ENCODE measurements at regions not wholly inside any gene's neighbourhood (a gene's known extent, or its start where the extent isn't known, plus 50 kb on each side); places are given as distances from the start of the nearest gene placed in this dataset.
"Not testable (repeated sequence)": the region's sequence is repeated elsewhere in the genome, so short reads cannot be mapped to it uniquely, and the experiment has no call there.

DNA sequence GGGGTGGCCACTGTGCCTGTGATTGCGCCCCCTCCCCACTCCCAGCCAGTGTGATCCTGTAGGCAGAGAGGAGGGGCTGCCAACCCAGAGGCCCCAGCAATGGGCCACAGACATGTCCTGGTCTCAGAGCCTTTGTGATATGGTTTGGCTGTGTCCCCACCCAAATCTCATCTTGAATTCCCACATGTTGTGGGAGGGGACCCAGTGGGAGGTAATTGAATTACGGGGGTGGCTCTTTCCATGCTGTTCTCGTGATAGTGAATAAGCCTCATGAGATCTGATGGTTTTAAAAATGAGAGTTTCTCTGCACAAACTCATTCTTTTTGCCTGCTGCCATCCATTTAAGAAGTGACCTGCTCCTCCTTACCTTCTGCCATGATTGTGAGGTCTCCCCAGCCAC lies 56.8 kb upstream of the ZNF469 start:
- DNase-seq = no peak

DNA sequence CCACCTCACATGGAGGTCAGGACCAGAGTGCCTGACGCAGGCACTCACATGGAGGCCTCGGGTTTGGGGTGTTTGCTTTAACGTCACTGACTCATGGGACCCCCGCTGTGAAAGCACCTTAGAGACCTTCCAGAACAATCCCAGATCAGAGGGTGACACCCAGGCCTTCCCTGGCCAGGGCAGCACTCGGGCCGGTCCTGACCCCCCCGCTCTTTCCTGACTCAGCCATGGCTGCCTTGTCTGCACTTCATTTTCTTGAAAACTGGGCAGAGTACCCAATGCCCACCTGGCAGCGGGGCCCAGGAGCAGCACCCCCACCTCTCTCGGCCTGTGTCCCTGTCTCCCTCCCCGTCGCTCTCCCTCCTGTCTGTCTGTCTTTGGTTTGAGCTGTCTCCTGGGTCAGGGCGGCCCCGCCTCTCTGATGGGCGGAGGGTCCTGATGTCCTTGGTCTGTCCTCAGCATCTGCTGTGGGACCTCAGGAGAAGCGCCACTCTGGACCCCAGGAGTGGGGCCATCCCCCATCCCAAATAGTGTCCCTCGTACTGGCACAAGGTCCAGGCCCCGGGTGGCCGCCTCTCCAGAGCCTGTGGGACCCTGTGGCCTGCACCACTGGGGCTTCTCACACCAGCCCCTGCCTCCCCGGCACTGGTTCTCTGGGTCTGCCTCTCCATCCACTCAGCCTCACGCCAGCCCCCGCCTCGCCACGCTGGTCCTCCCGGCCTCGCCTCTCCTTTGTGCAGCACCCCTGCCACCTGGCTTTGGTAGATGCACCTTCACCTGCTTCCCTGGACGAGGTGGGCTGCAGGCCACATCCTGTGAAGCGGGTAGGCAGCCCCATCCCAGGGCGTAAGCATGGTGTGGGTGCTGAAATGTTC lies 55.9 kb upstream of the ZNF469 start:
- no peak for DNase-seq

DNA sequence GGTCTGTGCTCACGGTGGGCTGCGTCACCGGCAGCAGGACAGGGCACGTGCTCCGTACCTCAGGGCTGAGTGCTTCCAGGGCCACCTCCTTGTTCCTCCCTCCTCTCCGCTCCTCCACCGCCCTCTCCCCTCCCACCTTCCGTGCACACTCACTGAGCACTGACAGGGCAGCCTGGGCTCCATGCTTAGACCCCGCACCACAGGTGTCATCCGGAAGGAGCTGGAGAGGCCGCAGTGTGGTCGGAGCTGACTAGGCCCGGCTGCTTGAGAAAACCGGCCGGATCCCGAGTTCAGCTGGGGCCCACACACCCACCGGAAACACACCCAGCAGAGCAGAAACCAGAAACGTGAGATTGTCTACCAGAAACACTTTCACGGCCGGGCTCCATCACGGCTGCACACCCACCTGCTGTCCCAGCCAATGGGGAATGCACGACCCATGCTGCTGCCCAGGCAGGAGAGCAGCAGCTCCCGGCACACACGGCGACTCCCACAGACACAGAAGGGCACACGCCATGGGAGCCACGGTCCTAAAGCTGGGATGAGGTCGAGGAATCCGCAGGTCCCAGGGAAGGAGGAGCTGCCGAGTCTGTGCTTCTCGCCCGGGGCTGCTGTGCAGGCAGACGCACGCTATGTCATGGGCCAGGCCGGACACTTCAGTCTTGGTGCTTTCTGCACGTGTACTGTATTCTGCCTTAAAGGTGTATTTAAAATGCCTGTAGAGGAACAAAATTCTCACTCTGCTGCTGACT lies 55.0 kb upstream of the ZNF469 start:
- no peak for DNase-seq

DNA sequence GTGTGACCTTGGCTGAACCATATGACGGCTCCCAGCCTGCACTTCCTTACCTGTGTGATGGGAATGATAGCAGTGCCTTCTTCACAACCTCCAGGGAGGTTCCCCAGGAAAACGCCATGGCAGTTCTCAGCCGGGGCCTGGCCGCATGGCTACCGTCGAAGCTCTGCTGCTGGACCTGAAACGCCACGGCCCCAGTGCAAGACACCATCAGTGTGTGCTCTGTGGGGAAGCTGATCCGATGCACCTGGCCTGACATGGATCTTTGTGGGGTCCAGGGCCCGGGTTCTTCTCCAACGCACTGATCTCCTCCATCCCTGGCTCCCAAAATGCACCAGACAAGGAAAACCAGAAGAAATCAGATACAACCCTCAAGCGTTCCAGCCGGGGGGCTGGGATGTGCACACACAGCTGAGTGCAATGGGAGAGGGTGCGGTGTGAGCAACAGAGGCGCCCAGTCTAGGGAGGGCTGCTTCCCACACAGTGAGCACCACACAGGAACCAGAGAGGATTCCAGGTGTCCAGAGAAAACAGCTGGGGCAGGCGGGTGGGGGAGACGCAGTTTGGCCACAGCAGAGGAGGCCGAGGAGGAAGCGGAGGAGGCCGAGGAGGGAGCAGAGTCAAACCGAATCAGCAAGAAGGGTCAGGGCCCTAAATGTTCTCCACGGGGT lies 54.3 kb upstream of the ZNF469 start:
- DNase-seq = no peak

DNA sequence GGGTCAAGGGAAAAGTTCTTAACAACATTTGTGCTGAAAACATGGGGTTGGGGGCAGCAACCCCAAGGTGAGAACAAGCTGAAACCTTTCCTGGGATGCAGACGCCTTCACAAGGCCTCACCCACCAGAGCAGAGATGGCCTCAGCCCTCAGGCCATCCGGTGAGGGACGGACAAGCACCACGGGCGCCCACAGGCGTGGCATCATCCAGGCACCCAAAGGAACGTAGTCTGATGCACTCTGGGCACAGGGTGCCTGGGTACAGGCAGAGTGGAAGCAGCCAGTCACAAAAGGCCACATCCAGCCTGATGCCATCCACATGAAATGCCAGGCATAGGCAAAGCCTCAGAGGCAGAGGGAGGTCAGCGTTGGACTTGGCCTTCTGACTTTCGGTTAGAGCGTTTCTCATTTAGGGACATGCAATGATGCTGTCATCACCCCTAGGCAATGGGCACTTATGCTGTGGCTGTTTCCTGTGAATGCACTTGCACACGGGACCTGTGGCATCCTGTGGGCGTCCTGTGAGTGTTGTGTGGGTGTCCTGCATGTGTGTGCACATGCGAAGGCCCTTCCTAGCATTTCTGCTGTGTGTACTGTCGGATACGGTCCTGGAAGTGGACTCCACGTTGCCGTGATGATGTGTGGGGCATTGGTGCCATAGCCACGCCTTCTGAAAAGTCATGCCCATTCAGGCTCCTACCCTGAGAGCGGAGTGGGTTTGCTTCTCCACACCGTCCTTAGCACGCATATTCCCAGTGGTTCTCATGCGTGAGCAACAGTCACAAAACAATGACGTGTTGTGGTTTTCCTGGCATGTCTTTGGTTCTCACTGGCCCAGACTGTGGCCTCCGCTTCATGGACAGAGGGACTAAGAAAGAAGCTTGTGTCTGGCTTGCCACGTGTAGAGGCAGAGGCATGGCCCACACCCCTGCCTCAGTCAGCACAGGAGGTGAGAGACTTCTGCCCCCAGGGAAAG lies 52.7 kb upstream of the ZNF469 start:
- no peak for DNase-seq

GRCh38 chr16:88330971-88331890 lies 51.5 kb upstream of the ZNF469 start:
- DNase-seq = no peak

DNA sequence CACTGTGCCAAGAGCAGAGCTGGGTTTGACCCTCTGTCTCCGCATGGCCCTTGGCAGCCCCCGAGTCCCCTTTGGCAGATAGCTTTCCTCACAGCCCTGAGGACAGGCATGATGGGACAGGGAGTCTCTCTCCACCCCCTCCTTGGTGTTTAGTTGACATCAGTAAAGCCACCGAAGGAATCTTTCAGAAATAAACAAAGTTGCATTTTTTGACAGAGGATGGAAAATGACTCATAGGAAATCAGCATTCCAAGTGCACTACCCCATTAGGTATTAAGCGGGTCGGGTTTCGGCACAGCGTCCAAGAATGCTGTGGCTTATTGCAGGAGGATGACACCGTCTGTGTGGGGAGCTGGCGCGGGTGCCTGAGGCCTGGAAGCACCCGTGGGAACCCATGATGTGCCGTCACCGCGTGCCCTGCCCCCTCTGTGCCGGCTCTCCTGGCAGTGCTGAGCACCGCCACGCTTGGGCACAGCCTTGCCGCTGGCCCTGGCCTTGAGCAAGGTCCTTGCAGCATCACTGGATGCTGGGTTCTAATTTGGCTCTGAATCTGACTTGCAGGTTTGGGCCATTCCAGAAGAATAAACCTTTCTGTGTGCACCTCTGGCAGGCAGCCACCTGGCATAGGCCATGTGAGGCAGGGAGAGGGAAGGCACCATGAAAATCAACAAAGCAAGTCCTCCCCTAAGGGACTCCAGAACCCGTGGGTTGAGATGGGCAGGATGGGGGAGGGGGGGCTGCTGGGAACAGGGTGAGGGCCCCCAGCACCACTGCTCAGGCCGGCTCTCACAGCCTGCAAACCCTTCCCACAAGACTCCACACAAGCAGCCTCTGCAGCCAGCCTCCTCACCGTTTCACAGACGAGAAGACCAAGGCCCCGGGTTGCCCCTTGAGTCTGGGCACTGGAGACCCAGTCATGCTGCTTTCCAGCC lies 50.5 kb upstream of the ZNF469 start:
- no peak for DNase-seq

- DNase-seq = not testable (repeated sequence)
These were observed 49.6 kb upstream of the ZNF469 start for GRCh38 chr16:88332921-88333825.
